ENCODE measurements at regions not wholly inside any gene's neighbourhood (a gene's known extent, or its start where the extent isn't known, plus 50 kb on each side); places are given as distances from the start of the nearest gene placed in this dataset.

DNA sequence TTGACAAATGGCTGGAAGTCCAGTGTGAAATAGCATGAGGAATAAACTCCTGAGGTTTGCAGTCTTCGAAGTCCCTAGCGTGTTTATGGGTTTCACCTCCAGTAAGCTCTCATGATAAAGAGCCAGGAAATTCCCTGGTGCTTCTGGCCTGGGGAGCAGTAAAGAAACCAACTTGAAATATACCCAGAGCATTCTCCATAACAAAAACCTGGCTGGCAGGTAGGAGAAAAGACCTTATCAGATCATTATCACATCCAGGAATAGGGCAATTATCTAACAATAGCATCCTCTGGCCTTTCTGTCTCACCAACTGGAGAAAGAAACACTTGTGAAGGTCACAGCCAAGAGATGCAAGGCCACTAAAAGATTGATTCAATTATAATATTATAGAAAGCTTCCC is 513.6 kb upstream of the LRRTM4 start:
- TF ChIP-seq, protein P1, sequence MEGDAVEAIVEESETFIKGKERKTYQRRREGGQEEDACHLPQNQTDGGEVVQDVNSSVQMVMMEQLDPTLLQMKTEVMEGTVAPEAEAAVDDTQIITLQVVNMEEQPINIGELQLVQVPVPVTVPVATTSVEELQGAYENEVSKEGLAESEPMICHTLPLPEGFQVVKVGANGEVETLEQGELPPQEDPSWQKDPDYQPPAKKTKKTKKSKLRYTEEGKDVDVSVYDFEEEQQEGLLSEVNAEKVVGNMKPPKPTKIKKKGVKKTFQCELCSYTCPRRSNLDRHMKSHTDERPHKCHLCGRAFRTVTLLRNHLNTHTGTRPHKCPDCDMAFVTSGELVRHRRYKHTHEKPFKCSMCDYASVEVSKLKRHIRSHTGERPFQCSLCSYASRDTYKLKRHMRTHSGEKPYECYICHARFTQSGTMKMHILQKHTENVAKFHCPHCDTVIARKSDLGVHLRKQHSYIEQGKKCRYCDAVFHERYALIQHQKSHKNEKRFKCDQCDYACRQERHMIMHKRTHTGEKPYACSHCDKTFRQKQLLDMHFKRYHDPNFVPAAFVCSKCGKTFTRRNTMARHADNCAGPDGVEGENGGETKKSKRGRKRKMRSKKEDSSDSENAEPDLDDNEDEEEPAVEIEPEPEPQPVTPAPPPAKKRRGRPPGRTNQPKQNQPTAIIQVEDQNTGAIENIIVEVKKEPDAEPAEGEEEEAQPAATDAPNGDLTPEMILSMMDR (conservative IDR thresholded peaks at IDR 0.05; ENCODE audit: low read depth, low read length) = no peak
- DNase-seq (ENCODE audit: low read depth) = no peak
- H3K4me3 ChIP-seq (ENCODE audit: low read depth, low read length) = no peak overlapping the region

DNA sequence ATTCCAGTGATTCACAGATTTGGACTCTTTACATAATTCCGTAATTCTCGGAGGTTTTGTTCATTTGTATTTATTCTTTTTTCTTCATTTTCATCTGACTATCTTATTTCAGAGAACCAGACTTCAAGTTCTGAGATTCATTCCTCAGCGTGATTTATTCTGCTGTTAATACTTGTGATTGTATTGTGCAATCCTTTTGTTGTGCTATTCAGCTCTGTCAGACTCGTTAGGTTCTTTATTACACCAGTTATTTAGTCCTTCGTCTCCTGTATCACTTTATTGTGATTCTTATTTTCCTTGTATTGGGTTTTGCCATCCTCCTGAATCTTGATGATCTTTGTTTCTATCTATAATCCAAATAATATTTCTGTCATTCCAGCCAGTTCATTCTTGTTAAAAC is 529.3 kb upstream of the LRRTM4 start:
- H3K4me3 ChIP-seq (ENCODE audit: low read depth, low read length) = no peak overlapping the region
- no peak for DNase-seq (ENCODE audit: low read depth)
- TF ChIP-seq, protein P1 (conservative IDR thresholded peaks at IDR 0.05; ENCODE audit: low read depth, low read length) = no peak

DNA sequence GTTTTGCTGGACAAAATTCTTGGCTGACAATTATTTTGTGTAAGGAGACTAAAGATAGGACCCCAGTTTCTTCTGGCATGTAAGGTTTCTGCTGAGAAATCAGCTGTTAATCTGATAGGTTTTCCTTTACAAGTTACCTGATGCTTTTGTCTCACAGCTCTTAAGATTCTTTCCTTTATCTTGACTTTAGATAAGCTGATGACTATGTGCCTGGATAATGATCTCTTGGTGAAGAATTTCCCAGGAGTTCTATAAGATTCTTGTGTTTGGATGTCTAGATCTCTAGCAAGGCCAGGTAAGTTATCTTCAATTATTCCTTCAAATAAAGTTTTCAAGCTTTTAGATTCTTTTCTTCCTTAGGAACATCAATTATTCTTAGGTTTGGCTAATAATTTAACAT is 534.8 kb upstream of the LRRTM4 start:
- TF ChIP-seq, protein P1 (conservative IDR thresholded peaks at IDR 0.05; ENCODE audit: low read depth, low read length) = no peak
- no peak for DNase-seq (ENCODE audit: low read depth)
- H3K4me3 ChIP-seq (ENCODE audit: low read depth, low read length) = no peak overlapping the region

DNA sequence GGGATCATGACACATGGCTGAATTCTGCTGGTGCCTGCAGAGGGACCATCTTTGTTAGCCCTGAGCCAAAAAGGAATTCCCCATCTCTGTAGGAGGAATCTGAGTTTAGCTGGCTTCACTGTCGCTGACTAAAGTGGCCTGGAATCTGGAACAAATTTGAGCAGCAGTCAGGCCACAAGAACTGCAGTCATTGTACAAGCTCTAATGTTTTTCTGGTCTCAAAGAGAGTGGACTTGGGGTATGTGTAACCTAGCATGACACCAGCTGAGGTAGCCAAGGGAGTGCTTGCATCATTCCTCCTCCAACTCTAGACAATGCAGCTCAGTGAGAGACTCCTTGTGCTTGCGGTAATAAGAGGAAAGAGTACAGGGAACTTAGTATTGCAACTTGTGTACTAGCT is 539.1 kb upstream of the LRRTM4 start:
- TF ChIP-seq, protein P1 (conservative IDR thresholded peaks at IDR 0.05; ENCODE audit: low read depth, low read length) = no peak
- peak; percentile 40 for DNase-seq (ENCODE audit: low read depth)
- H3K4me3 ChIP-seq (ENCODE audit: low read depth, low read length) = no peak overlapping the region

DNA sequence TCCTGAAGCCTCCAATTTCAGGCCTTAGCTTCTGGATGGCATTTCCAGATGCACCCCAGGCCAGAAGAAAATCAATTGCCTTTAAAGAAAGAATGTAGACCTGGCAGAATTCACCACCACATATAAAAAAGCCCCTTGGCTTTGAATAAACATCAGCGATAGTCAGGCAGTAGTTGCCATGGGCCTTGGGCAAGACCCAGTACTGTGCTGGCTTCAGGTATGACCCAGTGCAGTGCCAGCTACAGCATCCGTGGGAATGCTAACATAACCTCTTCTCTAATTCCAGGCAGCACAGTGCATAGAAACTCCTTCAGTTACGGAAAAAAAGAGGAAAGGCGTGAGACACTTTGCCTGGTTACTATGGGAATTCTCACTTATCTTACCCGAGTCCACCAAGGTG is 539.6 kb upstream of the LRRTM4 start:
- TF ChIP-seq, protein P1 (conservative IDR thresholded peaks at IDR 0.05; ENCODE audit: low read depth, low read length) = no peak
- H3K4me3 ChIP-seq (ENCODE audit: low read depth, low read length) = no peak overlapping the region
- DNase-seq (ENCODE audit: low read depth) = no peak

DNA sequence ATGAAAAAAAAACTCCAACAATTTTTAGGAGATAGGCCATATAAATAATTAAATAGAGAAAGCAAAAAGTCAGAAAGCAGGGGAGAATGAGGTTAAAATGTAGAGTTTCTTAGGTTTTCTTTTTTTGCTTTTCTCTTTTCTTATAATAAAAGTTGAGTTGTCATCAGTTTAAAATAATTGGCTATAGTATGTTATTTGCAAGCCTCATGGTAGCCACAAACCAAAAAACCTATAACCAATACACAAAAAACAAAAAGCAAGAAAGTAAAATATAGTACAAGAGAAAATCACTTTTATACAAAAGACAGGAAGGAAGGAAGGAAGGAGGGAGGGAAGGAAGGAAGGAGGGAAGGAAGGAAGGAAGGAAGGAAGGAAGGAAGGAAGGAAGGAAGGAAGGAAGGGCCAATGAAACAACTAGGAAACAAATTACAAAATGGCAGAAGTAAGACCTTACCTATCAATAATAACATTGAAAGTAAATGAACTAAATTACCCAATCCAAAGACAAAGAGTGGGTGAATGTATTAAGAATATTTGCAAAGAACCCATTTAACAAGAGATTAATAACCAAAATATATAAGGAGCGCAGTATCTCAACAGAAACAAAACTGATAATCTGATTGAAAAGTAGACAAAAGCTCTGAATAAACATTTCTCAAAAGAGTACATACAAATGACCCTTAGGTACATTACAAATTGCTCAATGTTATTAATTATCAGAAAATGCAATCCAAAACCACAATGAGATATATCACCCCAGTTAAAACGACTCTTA is 541.3 kb upstream of the LRRTM4 start:
- TF ChIP-seq, protein P1 (conservative IDR thresholded peaks at IDR 0.05; ENCODE audit: low read depth, low read length) = no peak
- DNase-seq (ENCODE audit: low read depth) = no peak

DNA sequence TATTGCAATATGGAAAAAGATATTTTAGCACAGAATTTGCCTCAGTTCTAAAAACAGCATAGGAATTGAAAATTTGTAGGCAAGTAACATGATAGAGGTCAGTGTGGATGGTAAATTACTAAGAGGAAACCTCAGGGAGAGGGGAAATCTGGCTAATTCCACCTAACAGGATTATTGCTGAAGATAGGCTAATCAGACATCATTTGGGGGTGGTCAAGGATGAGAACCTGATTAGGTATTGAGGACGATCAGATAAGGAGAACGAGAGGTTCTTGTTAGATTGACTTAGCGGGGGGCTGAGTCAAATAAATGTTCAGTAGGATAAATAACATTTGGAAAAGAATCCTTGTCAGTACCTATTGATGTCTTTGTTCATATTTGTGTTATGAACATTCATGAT is 543.2 kb upstream of the LRRTM4 start:
- H3K4me3 ChIP-seq (ENCODE audit: low read depth, low read length) = no peak overlapping the region
- DNase-seq (ENCODE audit: low read depth) = no peak
- TF ChIP-seq, protein P1 (conservative IDR thresholded peaks at IDR 0.05; ENCODE audit: low read depth, low read length) = no peak

More for the DNA sequence above, 541.3 kb upstream of the LRRTM4 start:
- H3K4me3 ChIP-seq (ENCODE audit: low read depth, low read length) = no peak overlapping the region
